GM06990 (cell line): ENCODE measurements at regions not wholly inside any gene's neighbourhood (a gene's known extent, or its start where the extent isn't known, plus 50 kb on each side); places are given as distances from the start of the nearest gene placed in this dataset.

Experiments
- DNase-seq: peaks from one replicate; pipeline ENCODE4 v3.0.0-alpha.2; 2011; ENCODE audit not compliant: insufficient read length; ENCODE audit errors: extremely low read depth
- H3K27me3 ChIP-seq: replicated peaks from 2 replicates; pipeline ENCODE4 v1.6.0; 2011; ENCODE audit warnings: low read length; ENCODE audit not compliant: control insufficient read depth, insufficient read depth
- H3K36me3 ChIP-seq: 2 replicates; pipeline ENCODE4 v1.5.1; 2011; ENCODE audit warnings: low read length; ENCODE audit not compliant: control insufficient read depth, insufficient read depth
- H3K4me3 ChIP-seq: replicated peaks from 2 replicates; pipeline ENCODE4 v1.5.1; 2011; ENCODE audit warnings: low read depth, mild to moderate bottlenecking, control low read depth, low read length
- TF ChIP-seq, protein P1 (sequence below): IDR thresholded peaks from 2 replicates; pipeline ENCODE4 v1.5.1; 2011; ENCODE audit warnings: low read length, control low read depth, mild to moderate bottlenecking, inconsistent platforms; ENCODE audit not compliant: insufficient read depth, poor library complexity, severe bottlenecking

DNA sequence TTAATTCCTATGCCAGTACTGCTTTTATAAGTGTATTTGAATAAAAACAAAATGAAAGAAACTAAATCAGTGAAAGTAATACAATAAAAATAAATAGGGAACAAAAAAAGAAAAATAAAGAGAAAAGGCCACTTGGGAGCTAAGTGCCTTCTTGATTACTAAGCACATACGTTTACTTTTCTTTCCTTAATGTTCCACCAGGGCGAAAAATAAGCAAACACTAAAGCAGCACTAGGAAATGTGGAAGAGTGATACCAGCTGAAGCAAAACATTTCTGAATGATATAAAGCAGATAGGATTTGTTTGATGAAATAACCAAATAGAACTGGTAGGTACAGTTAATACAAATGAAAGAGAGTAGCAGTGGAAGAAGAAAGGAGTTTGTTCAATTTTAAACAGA is 132.8 kb upstream of the ZPLD1 start:
- Histone ChIP-seq H3K27me3 (no peaks in the 10 kb centered on the region), H3K4me3 (no peak overlapping the region), H3K36me3 (no peaks in the 10 kb centered on the region)
- DNase-seq: no peak
- TF ChIP-seq, protein P1, sequence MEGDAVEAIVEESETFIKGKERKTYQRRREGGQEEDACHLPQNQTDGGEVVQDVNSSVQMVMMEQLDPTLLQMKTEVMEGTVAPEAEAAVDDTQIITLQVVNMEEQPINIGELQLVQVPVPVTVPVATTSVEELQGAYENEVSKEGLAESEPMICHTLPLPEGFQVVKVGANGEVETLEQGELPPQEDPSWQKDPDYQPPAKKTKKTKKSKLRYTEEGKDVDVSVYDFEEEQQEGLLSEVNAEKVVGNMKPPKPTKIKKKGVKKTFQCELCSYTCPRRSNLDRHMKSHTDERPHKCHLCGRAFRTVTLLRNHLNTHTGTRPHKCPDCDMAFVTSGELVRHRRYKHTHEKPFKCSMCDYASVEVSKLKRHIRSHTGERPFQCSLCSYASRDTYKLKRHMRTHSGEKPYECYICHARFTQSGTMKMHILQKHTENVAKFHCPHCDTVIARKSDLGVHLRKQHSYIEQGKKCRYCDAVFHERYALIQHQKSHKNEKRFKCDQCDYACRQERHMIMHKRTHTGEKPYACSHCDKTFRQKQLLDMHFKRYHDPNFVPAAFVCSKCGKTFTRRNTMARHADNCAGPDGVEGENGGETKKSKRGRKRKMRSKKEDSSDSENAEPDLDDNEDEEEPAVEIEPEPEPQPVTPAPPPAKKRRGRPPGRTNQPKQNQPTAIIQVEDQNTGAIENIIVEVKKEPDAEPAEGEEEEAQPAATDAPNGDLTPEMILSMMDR: no peak

DNA sequence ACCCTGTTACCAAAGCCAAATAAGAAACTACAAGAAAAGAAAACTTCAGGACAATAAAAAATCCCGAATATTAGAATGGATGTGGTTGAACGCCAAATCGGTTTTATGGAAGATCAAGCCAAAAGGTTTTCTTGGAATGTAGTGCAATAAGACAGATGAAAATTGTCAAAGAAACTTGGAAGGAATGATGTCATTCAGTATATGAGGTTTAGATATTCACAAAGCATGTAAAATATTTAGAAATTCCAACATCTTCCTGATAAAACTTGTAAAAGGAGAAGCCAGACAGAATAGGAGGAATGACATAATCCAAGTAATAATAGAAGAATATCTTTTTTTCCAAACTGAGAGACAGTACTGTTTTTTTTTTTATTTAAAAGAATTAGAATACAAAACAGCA is 130.3 kb upstream of the ZPLD1 start:
- TF ChIP-seq, protein P1: no peak
- DNase-seq: no peak
- Histone ChIP-seq H3K4me3 (no peak overlapping the region), H3K36me3 (no peaks in the 10 kb centered on the region), H3K27me3 (no peaks in the 10 kb centered on the region)

GRCh38 chr3:102307442-102307841 is 127.4 kb upstream of the ZPLD1 start:
- Histone ChIP-seq H3K27me3 (no peaks in the 10 kb centered on the region), H3K36me3 (no peaks in the 10 kb centered on the region), H3K4me3 (no peak overlapping the region)
- DNase-seq: no peak
- TF ChIP-seq, protein P1: no peak

DNA sequence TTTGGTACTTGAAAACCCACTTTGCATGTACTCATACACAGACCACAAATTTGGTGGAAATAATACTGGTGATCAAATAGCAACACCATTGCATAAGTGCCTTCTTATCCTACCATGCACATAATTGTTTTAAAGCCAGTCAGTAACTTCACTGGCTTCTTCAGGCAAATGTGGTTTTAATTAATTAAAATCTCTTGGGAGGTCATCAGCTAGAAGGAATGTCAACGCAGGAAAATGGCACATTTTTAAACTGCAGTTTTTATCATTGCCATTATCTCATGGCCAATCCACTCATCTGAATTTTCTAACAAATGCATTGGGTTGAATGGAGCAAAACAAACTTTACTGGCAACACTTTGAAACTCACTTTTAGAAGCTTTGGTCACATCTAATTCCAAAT is 105.7 kb upstream of the ZPLD1 start:
- DNase-seq: no peak
- Histone ChIP-seq H3K36me3 (no peaks in the 10 kb centered on the region), H3K4me3 (no peak overlapping the region), H3K27me3 (no peaks in the 10 kb centered on the region)
- TF ChIP-seq, protein P1: no peak

DNA sequence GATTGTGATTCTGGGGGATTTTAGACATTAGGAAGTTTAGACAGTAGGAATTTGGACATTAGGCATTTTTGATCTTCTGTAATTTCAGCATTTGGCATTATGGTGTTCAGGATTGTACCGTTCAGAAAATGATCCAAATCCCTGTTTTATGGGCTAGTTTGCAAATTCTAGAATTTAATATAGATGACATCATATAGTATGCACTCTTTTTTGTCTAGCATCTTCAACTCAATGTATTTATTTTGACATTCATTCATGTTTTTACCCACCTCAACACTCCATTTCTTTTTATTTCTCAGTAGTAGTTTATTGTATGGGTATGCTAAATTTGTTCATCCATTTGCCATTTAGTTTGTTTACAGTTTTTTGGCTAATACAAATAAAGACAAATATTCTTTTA is 105.3 kb upstream of the ZPLD1 start:
- H3K4me3 ChIP-seq: no peak overlapping the region
- no peak for DNase-seq
- no peaks in the 10 kb centered on the region for H3K36me3 ChIP-seq
- no peaks in the 10 kb centered on the region for H3K27me3 ChIP-seq
- TF ChIP-seq, protein P1: no peak

- TF ChIP-seq, protein P1: no peak
- H3K27me3 ChIP-seq: no peaks in the 10 kb centered on the region
- H3K36me3 ChIP-seq: no peaks in the 10 kb centered on the region
- no peak for DNase-seq
- no peak overlapping the region for H3K4me3 ChIP-seq
Observed at GRCh38 chr3:102332205-102332604, 102.6 kb upstream of the ZPLD1 start.
